GM21515 (cell line): ENCODE measurements at regions not wholly inside any gene's neighbourhood (a gene's known extent, or its start where the extent isn't known, plus 50 kb on each side); places are given as distances from the start of the nearest gene placed in this dataset.

Experiments used
- ATAC-seq: cut with Tn5 transposase; IDR thresholded peaks from one replicate; pipeline ENCODE4 v1.9.1; 2021; ENCODE audit not compliant: unreplicated experiment

DNA sequence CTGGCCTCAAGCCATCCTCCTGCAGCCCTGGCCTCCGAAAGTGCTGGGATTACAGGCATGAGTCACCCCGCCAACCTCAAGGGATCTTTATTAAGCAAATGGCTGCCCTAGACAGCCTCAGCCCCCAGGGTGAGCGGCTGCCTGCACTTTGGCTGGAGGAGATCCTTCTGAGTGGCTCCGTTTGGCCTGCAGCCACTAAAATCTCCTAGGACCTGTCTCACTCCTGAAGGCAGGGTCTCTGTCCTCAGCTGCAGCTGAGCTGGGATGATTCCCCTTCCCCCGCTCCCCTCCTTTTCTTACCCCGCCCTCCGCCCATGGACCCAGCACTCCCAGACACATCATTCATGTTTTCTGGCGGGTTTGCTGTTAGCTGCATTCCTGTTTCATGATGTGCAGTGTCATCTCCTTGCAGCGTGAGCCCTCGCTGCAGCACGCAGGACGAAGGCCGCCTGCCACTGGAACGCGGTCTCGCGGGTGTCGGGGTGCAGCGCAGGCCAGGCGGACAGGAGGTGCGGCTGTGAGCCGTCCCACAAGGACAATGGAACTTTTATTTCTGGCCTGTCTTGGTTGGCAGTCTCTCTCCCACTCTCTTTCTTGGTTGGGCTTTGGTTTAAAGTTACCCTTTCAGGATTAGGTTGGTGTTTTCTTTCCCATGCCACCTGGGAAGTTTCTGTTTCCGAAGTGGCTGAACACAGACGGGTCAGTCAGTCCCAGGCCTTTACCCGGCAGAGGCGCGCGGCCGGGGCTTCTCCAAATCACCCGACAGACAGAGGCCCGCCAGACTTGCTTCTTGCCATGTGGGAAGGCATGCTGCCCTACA, 137.1 kb downstream of the FOXD1 start:
- ATAC-seq, result no peak

- ATAC-seq, result no peak
These were observed 134.8 kb downstream of the TMEM174 start for GRCh38 chr5:73307645-73308355.

- no peak for ATAC-seq
These were observed 133.8 kb downstream of the TMEM174 start for GRCh38 chr5:73306741-73307275.

DNA sequence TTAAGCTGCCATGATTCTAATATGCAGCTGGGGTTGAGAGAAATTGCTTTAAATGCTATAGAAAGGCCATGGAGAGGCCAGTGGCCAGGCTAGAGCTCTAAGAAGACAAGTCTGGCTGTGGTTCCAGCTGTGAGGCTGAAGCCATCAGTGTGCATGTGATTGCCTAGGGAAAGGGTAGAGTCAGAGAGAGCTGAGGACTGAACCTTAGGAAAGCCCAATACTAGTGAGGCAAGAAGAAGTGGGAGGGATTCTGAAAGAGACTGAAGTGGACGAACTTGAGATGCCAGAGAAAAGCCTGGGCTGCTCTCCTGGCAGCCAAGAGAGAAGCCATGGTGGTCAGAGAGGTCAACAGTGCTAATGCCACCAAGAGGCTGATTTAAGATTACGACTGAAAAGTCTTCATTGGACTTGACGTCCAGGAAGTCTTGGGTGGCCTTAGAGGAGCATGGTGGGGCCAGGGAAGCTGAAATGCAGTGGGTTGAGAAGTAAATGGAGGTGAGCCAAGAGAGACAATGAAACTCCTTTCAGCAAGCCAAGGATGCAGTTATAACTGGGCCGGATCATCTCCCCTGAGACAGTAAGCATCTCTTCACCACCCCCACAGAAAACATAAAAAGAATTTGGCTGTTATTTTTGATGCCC, 133.2 kb downstream of the TMEM174 start:
- ATAC-seq, result no peak

- no peak for ATAC-seq
These were observed 132.4 kb downstream of the TMEM174 start for GRCh38 chr5:73305386-73305785.

GRCh38 chr5:73304381-73304780, 131.4 kb downstream of the TMEM174 start:
- no peak for ATAC-seq

GRCh38 chr5:73303148-73304079, 130.4 kb downstream of the TMEM174 start:
- ATAC-seq, result no peak

- no peak for ATAC-seq
These were observed 129.8 kb downstream of the TMEM174 start for GRCh38 chr5:73302797-73303147.

DNA sequence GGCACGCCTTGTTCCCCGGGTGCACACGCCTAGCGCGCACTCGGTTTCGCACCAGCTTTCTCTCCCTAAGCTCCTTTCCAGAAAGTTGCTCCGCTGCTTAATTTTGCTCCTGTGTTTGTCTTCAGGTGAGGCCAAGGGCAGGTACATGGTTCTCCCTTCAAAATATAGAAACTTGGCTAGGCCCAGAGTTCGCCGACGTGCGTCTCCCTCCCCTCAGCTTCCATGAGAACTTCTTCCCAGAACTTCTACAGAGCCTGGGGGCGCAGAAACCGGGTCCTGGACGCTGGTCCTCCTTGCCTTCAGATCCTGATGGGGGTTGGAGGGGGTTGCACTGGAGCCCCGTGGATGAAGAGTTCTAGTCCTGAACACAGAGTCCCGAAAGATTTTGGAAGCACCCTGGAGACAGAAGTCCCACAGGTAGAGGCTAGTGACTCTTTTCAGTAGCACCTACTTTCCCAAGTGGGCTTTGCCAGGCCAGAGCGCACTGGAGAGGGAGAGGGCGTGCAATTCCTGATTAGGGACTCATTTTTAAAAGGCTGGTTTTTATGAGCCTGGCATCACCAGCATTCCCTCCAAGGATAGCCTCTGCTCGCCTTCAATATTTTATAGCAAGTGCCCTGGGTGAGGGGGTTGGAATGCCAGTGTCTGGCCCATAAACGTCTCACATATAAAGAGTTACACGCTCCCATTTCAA, 128.4 kb downstream of the TMEM174 start:
- ATAC-seq, result no peak

- ATAC-seq, result no peak
These were observed 127.6 kb downstream of the TMEM174 start for GRCh38 chr5:73300337-73301207.

GRCh38 chr5:73299665-73300336, 126.8 kb downstream of the TMEM174 start:
- ATAC-seq, result no peak

GRCh38 chr5:73298772-73299630, 126.0 kb downstream of the TMEM174 start:
- ATAC-seq, result no peak

GRCh38 chr5:73298251-73298771, 125.3 kb downstream of the TMEM174 start:
- ATAC-seq, result no peak

DNA sequence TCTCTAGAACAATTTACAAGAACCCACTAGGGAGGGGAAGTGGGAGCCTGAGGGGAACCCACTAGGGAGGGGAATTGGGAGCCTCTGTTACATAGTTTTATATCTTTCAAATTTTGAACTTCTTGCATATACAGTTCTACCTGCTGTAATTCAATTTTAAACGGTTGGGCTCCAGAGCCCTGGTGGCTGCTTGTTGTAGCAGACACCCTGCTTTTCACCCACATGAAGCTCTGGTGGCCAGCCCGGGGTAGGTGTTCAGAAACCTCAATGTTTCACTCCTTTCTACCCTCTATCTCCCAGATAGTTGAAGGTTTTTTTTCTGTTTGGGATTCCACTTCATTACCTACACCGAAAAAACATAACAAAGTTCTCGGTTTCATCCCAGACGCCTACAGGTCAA, 124.4 kb downstream of the TMEM174 start:
- ATAC-seq, result no peak

DNA sequence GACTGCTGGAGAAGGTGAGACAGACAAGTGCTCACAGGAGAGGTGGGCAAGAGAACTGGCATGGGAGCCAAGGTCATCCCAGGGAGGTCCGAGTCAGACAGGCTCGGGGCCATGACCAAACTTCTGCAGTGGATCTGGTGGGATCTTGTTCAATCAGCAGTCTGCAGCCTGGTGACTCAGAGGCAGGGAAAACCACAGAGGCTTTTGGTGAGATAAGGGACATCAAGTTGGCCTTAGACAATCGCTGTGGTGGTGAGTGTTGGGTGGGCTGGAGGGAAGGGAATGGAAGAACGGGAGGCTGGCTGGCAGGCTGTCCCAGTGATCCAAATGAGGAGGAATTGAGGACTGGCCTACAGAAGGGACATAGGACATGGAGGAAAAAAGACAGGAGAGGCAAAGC, 123.8 kb downstream of the TMEM174 start:
- ATAC-seq, result no peak

DNA sequence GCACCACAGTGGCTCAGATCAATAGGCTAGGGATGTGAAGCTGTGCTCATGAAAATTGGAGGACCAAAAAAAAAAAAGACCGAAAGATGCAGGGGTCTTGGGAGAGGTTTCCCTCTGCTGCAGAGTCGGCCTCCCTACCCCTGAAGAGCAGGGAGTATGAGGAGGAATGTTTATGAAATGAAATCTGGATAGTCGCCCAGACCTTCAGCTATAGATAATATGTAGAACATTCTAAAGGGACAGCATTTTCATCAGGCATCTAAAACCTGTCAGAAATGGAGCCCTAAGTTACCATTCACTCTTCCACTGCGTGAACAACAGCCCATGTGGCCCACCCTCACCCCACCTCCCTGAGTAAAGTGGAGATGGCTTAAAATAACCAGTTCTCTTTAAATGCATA, 122.9 kb downstream of the TMEM174 start:
- ATAC-seq, result no peak

DNA sequence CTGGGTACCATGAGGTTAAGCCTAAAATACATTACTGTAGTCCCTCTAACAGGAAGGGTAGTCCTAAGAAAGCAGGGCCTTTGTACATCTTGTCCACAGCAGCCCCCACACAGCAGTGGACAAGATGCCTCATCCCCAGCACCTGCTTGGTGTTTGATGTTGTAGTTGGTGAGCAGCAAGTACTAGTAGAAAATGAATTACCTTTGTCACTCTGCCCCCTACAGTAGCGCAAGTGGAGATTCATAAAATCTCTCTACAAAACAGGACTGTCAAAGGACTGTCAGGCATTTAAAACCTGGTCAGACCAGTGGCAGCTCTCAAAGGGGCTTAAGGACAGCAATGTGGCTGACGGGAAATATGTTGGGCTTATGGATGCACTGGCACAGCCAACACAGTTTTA, 122.5 kb downstream of the TMEM174 start:
- no peak for ATAC-seq
